HG02571 (cell line): ENCODE measurements at regions not wholly inside any gene's neighbourhood (a gene's known extent, or its start where the extent isn't known, plus 50 kb on each side); places are given as distances from the start of the nearest gene placed in this dataset.
"Not testable (repeated sequence)": the region's sequence is repeated elsewhere in the genome, so short reads cannot be mapped to it uniquely, and the experiment has no call there.

ENCODE experiments used
- ATAC-seq: cut with Tn5 transposase; IDR thresholded peaks from one replicate; pipeline ENCODE4 v1.9.1; 2021; ENCODE audit warnings: mild to moderate bottlenecking, moderate library complexity; ENCODE audit not compliant: unreplicated experiment

- ATAC-seq: no peak
Observed at GRCh38 chr14:61171727-61172126, 109.4 kb downstream of the TMEM30B start.

GRCh38 chr14:61168141-61168540, 113.0 kb downstream of the TMEM30B start:
- no peak for ATAC-seq

- no peak for ATAC-seq
Observed at GRCh38 chr14:61167642-61168041, 113.5 kb downstream of the TMEM30B start.

- no peak for ATAC-seq
Observed at GRCh38 chr14:61160798-61161197, 120.3 kb downstream of the TMEM30B start.

- no peak for ATAC-seq
Observed at GRCh38 chr14:61154641-61155040, 126.5 kb downstream of the TMEM30B start.

GRCh38 chr14:61153914-61154545, 127.1 kb downstream of the TMEM30B start:
- no peak for ATAC-seq

GRCh38 chr14:61153431-61153830, 127.7 kb downstream of the TMEM30B start:
- ATAC-seq: no peak

GRCh38 chr14:61152851-61153364, 128.2 kb downstream of the TMEM30B start:
- no peak for ATAC-seq

GRCh38 chr14:61151251-61151650, 129.9 kb downstream of the TMEM30B start:
- ATAC-seq: no peak

- ATAC-seq: no peak
Observed at GRCh38 chr14:61150851-61151250, 130.3 kb downstream of the TMEM30B start.

GRCh38 chr14:61149896-61150295, 131.2 kb downstream of the TMEM30B start:
- no peak for ATAC-seq

GRCh38 chr14:61148742-61149350, 132.3 kb downstream of the TMEM30B start:
- no peak for ATAC-seq

- ATAC-seq: no peak
Observed at GRCh38 chr14:61147831-61148549, 133.1 kb downstream of the TMEM30B start.

- ATAC-seq: no peak
Observed at GRCh38 chr14:61147381-61147821, 133.7 kb downstream of the TMEM30B start.

- ATAC-seq: no peak
Observed at GRCh38 chr14:61146899-61147298, 134.2 kb downstream of the TMEM30B start.

GRCh38 chr14:61145903-61146481, 135.1 kb downstream of the TMEM30B start:
- no peak for ATAC-seq

GRCh38 chr14:61145034-61145902, 135.9 kb downstream of the TMEM30B start:
- no peak for ATAC-seq

- ATAC-seq: not testable (repeated sequence)
Observed at GRCh38 chr14:61144117-61145033, 136.8 kb downstream of the TMEM30B start.

- no peak for ATAC-seq
Observed at GRCh38 chr14:61140872-61141271, 140.3 kb downstream of the TMEM30B start.
